Panc1 (cell line): ENCODE measurements at regions not wholly inside any gene's neighbourhood (a gene's known extent, or its start where the extent isn't known, plus 50 kb on each side); places are given as distances from the start of the nearest gene placed in this dataset.

Experiments
- ATAC-seq: fragments of 200-7000 bp; cut with Tn5 transposase; 2 replicates; pipeline ENCODE4 v1.9.1; 2020; ENCODE audit warnings: mild to moderate bottlenecking, moderate library complexity
- BruUV-seq: library from RNA; stranded (reverse); fragments of 400-500 nt; replicated peaks from 2 replicates; lab custom pipeline; 2021; lab: Mats Ljungman, UMichigan
- CTCF ChIA-PET: fragments of 300-600 bp; sonication (Branson Sonifier 250); formaldehyde crosslinking; loops from one replicate; lab custom pipeline; 2022; ENCODE audit warnings: antibody characterized with exemption; lab: Charles Lee
- POLR2A ChIA-PET: fragments of 300-600 bp; sonication (Branson Sonifier 250); formaldehyde crosslinking; loops from one replicate; lab custom pipeline; 2022; ENCODE audit warnings: antibody characterized with exemption; lab: Charles Lee
- DNase-seq: peaks from one replicate; pipeline ENCODE4 v3.0.0-alpha.2; 2010; ENCODE audit warnings: low read depth, low spot score
- H3K27ac ChIP-seq: 2 replicates; pipeline ENCODE4 v1.5.1; 2011; ENCODE audit warnings: mild to moderate bottlenecking, low read length, inconsistent platforms
- H3K27me3 ChIP-seq: fragments of 200-500 bp; sonication (Bioruptor generic); 2 replicates; pipeline ENCODE4 v1.6.0; 2014; ENCODE audit warnings: low read length, inconsistent platforms; ENCODE audit not compliant: control insufficient read depth, insufficient read depth
- H3K36me3 ChIP-seq: fragments of 200-500 bp; sonication (Bioruptor generic); 2 replicates; pipeline ENCODE4 v1.5.1; 2014; ENCODE audit warnings: inconsistent platforms, mild to moderate bottlenecking, low read length, moderate library complexity; ENCODE audit not compliant: control insufficient read depth, insufficient read depth
- H3K4me1 ChIP-seq: 2 replicates; pipeline ENCODE4 v1.5.1; 2011; ENCODE audit warnings: inconsistent platforms, mild to moderate bottlenecking, low read length, moderate library complexity; ENCODE audit not compliant: control insufficient read depth, insufficient read depth
- H3K4me3 ChIP-seq, 2 experiments: 2 replicates each; pipeline ENCODE4 v1.5.1; 2011 to 2012; ENCODE audit warnings: low read depth in 2 of 2, low read length in 2 of 2, mild to moderate bottlenecking in 2 of 2, inconsistent platforms in 1 of 2, moderate library complexity in 1 of 2
- H3K9me3 ChIP-seq: fragments of 200-500 bp; sonication (Bioruptor generic); 2 replicates; pipeline ENCODE4 v1.5.1; 2014; ENCODE audit warnings: low read depth, mild to moderate bottlenecking, inconsistent platforms, low read length, moderate library complexity; ENCODE audit not compliant: control insufficient read depth, insufficient read depth
- CTCF ChIP-seq: fragments of 450-650 bp; IDR thresholded peaks from 2 replicates; pipeline ENCODE4 v1.5.1; 2017; ENCODE audit warnings: mild to moderate bottlenecking
- POLR2AphosphoS5 ChIP-seq: IDR thresholded peaks from 2 replicates; pipeline ENCODE4 v1.6.1; 2012; ENCODE audit warnings: mild to moderate bottlenecking, low read depth, low read length, moderate library complexity
- REST ChIP-seq, 2 experiments: IDR thresholded peaks; 2 replicates each; pipeline ENCODE4 v1.6.1; 2011 to 2012; ENCODE audit warnings: low read depth in 2 of 2, control low read depth in 1 of 2, low read length in 1 of 2, mild to moderate bottlenecking in 1 of 2, moderate library complexity in 1 of 2; ENCODE audit not compliant: insufficient read depth in 1 of 2
- SIN3A ChIP-seq: IDR thresholded peaks from 2 replicates; pipeline ENCODE4 v1.6.1; 2012; ENCODE audit warnings: low read depth, mild to moderate bottlenecking, low read length, moderate library complexity, borderline replicate concordance; ENCODE audit not compliant: insufficient read depth
- TCF7L2 ChIP-seq: IDR thresholded peaks from 2 replicates; pipeline ENCODE4 v1.6.1; 2011; ENCODE audit warnings: mild to moderate bottlenecking, low read depth, low read length, inconsistent platforms
- in situ Hi-C: cut with HindIII; loops from 2 replicates; pipeline ENCODE4 v1.10.0; 2016; ENCODE audit warnings: low sequenced_read_pairs, low pct_unique_long_range_greater_than_20kb
- intact Hi-C: fragments of 100-400 bp; cut with micrococcal nuclease; formaldehyde crosslinking; loops from one replicate; pipeline ENCODE4 v1.10.0; 2022; ENCODE audit not compliant: unreplicated experiment

- ChIA-PET POLR2A (no interaction called here), CTCF (no interaction called here)
- H3K27ac ChIP-seq: no peak overlapping the region
- in situ Hi-C loops (no loop called here), intact Hi-C loops (no loop called here)
- no peaks in the 10 kb centered on the region for H3K9me3 ChIP-seq
- no peaks in the 10 kb centered on the region for H3K36me3 ChIP-seq
- TF ChIP-seq CTCF: no peak
- no peak for TF ChIP-seq REST (IDR thresholded peaks at IDR 0.05; ENCODE audit: insufficient read depth in 1 of 2, low read depth in 2 of 2, low read length in 1 of 2)
- H3K4me1 ChIP-seq: no peaks in the 10 kb centered on the region
- no TSS peak for BruUV-seq
- H3K4me3 ChIP-seq: no peak overlapping the region
- DNase-seq (no peak), ATAC-seq (no peak)
- no peaks in the 10 kb centered on the region for H3K27me3 ChIP-seq
These were observed 296.2 kb downstream of the LRRIQ3 start for GRCh38 chr1:73901738-73902137.

- intact Hi-C loops (no loop called here), in situ Hi-C loops (no loop called here)
These were observed 298.7 kb downstream of the LRRIQ3 start for GRCh38 chr1:73899311-73899710.

More at GRCh38 chr1:73899311-73899710, 298.7 kb downstream of the LRRIQ3 start:
- ChIA-PET CTCF (no interaction called here), POLR2A (no interaction called here)
- H3K9me3 ChIP-seq: no peaks in the 10 kb centered on the region
- no peak overlapping the region for H3K27ac ChIP-seq
- no peak for TF ChIP-seq TCF7L2
- TF ChIP-seq CTCF: no peak
- TF ChIP-seq POLR2AphosphoS5: no peak
- no peak for TF ChIP-seq REST (IDR thresholded peaks at IDR 0.05; ENCODE audit: insufficient read depth in 1 of 2, low read depth in 2 of 2, low read length in 1 of 2)
- TF ChIP-seq SIN3A: no peak
- no peak for ATAC-seq
- no peaks in the 10 kb centered on the region for H3K36me3 ChIP-seq
- no peak for DNase-seq
- H3K4me3 ChIP-seq: no peak overlapping the region
- no peaks in the 10 kb centered on the region for H3K27me3 ChIP-seq
- no peaks in the 10 kb centered on the region for H3K4me1 ChIP-seq
- no TSS peak for BruUV-seq
